WTC11 (cell line): ENCODE measurements at regions not wholly inside any gene's neighbourhood (a gene's known extent, or its start where the extent isn't known, plus 50 kb on each side); places are given as distances from the start of the nearest gene placed in this dataset.
"Not testable (repeated sequence)": the region's sequence is repeated elsewhere in the genome, so short reads cannot be mapped to it uniquely, and the experiment has no call there.

Experiments used
- ATAC-seq: fragments of 200-7000 bp; cut with Tn5 transposase; 2 replicates; pipeline ENCODE4 v1.10.0; 2021; ENCODE audit warnings: mild to moderate bottlenecking, moderate library complexity
- CTCF ChIA-PET: fragments of 300-600 bp; sonication (Branson Sonifier 250); formaldehyde crosslinking; loops from one replicate; lab custom pipeline; 2021; ENCODE audit warnings: antibody characterized with exemption; lab: Charles Lee
- POLR2A ChIA-PET: fragments of 350-600 bp; sonication (Branson Sonifier 250); formaldehyde crosslinking; loops from one replicate; lab custom pipeline; 2021; ENCODE audit warnings: antibody characterized with exemption; lab: Charles Lee
- DNase-seq: peaks from one replicate; pipeline ENCODE4 v3.0.0; 2021; ENCODE audit warnings: low spot score
- H3K27ac Mint-ChIP-seq: 2 replicates; pipeline ENCODE4 v1.8.0; 2021; ENCODE audit warnings: mixed read lengths
- H3K27me3 Mint-ChIP-seq: 2 replicates; pipeline ENCODE4 v1.8.0; 2021; ENCODE audit warnings: low read depth, mild to moderate bottlenecking, moderate library complexity, mixed read lengths
- H3K36me3 Mint-ChIP-seq: 2 replicates; pipeline ENCODE4 v1.8.0; 2021; ENCODE audit warnings: mixed read lengths
- H3K4me1 Mint-ChIP-seq: 2 replicates; pipeline ENCODE4 v1.8.0; 2022; ENCODE audit warnings: mixed read lengths
- H3K4me3 Mint-ChIP-seq: 2 replicates; pipeline ENCODE4 v1.8.0; 2021; ENCODE audit warnings: mild to moderate bottlenecking, moderate library complexity, mixed read lengths
- H3K9me3 Mint-ChIP-seq: 2 replicates; pipeline ENCODE4 v1.8.0; 2021; ENCODE audit warnings: mixed read lengths
- ELF4 ChIP-seq: sonication (generic); formaldehyde crosslinking; IDR thresholded peaks from 2 replicates; pipeline ENCODE4 v1.8.1; 2022; ENCODE audit warnings: low read depth, mild to moderate bottlenecking, moderate library complexity, missing genetic modification reagents
- ESRRA ChIP-seq: sonication (generic); formaldehyde crosslinking; IDR thresholded peaks from 2 replicates; pipeline ENCODE4 v1.8.1; 2022; ENCODE audit warnings: mild to moderate bottlenecking, missing genetic modification reagents, borderline replicate concordance
- ETV6 ChIP-seq: sonication (generic); formaldehyde crosslinking; IDR thresholded peaks from 2 replicates; pipeline ENCODE4 v1.8.1; 2022; ENCODE audit warnings: mild to moderate bottlenecking, missing genetic modification reagents
- GABPB1 ChIP-seq: sonication (generic); formaldehyde crosslinking; IDR thresholded peaks from 2 replicates; pipeline ENCODE4 v1.8.1; 2023; ENCODE audit warnings: mild to moderate bottlenecking, missing genetic modification reagents
- GRHL2 ChIP-seq: fragments of 250-450 bp; sonication (Bioruptor Pico); IDR thresholded peaks from 2 replicates; pipeline ENCODE4 v1.8.0; 2022; ENCODE audit warnings: mild to moderate bottlenecking, moderate library complexity; ENCODE audit not compliant: insufficient replicate concordance, severe bottlenecking
- HMGA2 ChIP-seq: fragments of 250-450 bp; sonication (Bioruptor Pico); IDR thresholded peaks from 2 replicates; pipeline ENCODE4 v1.4.0; 2021; ENCODE audit warnings: mild to moderate bottlenecking, moderate library complexity
- IRF2 ChIP-seq: sonication (generic); formaldehyde crosslinking; IDR thresholded peaks from 2 replicates; pipeline ENCODE4 v1.8.0; 2022; ENCODE audit warnings: low read depth, missing genetic modification reagents, borderline replicate concordance
- JUN ChIP-seq: sonication (generic); formaldehyde crosslinking; IDR thresholded peaks from 2 replicates; pipeline ENCODE4 v1.8.0; 2023; ENCODE audit warnings: mild to moderate bottlenecking, missing genetic modification reagents
- KAT7 ChIP-seq: sonication (generic); formaldehyde crosslinking; IDR thresholded peaks from 2 replicates; pipeline ENCODE4 v1.8.1; 2023; ENCODE audit warnings: missing genetic modification reagents, mild to moderate bottlenecking, borderline replicate concordance
- MYBL2 ChIP-seq: sonication (generic); formaldehyde crosslinking; IDR thresholded peaks from 2 replicates; pipeline ENCODE4 v1.8.1; 2023; ENCODE audit warnings: mild to moderate bottlenecking, moderate library complexity, missing genetic modification reagents
- NFATC4 ChIP-seq: fragments of 250-450 bp; sonication (Bioruptor Pico); IDR thresholded peaks from 2 replicates; pipeline ENCODE4 v1.9.0; 2021; ENCODE audit warnings: mild to moderate bottlenecking
- OVOL2 ChIP-seq: fragments of 250-450 bp; sonication (Bioruptor Pico); IDR thresholded peaks from 2 replicates; pipeline ENCODE4 v1.9.0; 2021; ENCODE audit warnings: mild to moderate bottlenecking, borderline replicate concordance
- SMAD4 ChIP-seq: sonication (generic); formaldehyde crosslinking; IDR thresholded peaks from 2 replicates; pipeline ENCODE4 v1.8.0; 2022; ENCODE audit warnings: mild to moderate bottlenecking, missing genetic modification reagents
- SP1 ChIP-seq: sonication (generic); formaldehyde crosslinking; conservative IDR thresholded peaks from 2 replicates; pipeline ENCODE4 v1.8.1; 2022; ENCODE audit warnings: missing genetic modification reagents
- TEAD1 ChIP-seq: sonication (generic); formaldehyde crosslinking; IDR thresholded peaks from 2 replicates; pipeline ENCODE4 v1.8.0; 2022; ENCODE audit warnings: mild to moderate bottlenecking, missing genetic modification reagents
- TEAD4 ChIP-seq: sonication (generic); formaldehyde crosslinking; IDR thresholded peaks from 2 replicates; pipeline ENCODE4 v1.8.0; 2022; ENCODE audit warnings: mild to moderate bottlenecking, missing genetic modification reagents
- ZNF138 ChIP-seq: sonication (generic); formaldehyde crosslinking; conservative IDR thresholded peaks from 2 replicates; pipeline ENCODE4 v1.8.1; 2022; ENCODE audit warnings: mild to moderate bottlenecking, moderate library complexity, missing genetic modification reagents
- ZNF317 ChIP-seq: sonication (generic); formaldehyde crosslinking; IDR thresholded peaks from 2 replicates; pipeline ENCODE4 v1.8.1; 2023; ENCODE audit warnings: low read depth, mild to moderate bottlenecking, moderate library complexity, missing genetic modification reagents, borderline replicate concordance
- ZNF423 ChIP-seq: fragments of 250-450 bp; sonication (Bioruptor Pico); IDR thresholded peaks from 2 replicates; pipeline ENCODE4 v2.1.2; 2022; ENCODE audit warnings: mild to moderate bottlenecking, moderate library complexity
- TF ChIP-seq, protein P1 (sequence below): sonication (generic); formaldehyde crosslinking; IDR thresholded peaks from 2 replicates; pipeline ENCODE4 v1.8.0; 2022; ENCODE audit warnings: mild to moderate bottlenecking, missing genetic modification reagents
- TF ChIP-seq, protein P2 (sequence below): sonication (generic); formaldehyde crosslinking; conservative IDR thresholded peaks from 2 replicates; pipeline ENCODE4 v1.8.1; 2022; ENCODE audit warnings: mild to moderate bottlenecking, missing genetic modification reagents
- TF ChIP-seq, protein P3 (sequence below): fragments of 250-450 bp; sonication (Bioruptor Pico); IDR thresholded peaks from 2 replicates; pipeline ENCODE4 v2.1.2; 2022; ENCODE audit warnings: mild to moderate bottlenecking, moderate library complexity

DNA sequence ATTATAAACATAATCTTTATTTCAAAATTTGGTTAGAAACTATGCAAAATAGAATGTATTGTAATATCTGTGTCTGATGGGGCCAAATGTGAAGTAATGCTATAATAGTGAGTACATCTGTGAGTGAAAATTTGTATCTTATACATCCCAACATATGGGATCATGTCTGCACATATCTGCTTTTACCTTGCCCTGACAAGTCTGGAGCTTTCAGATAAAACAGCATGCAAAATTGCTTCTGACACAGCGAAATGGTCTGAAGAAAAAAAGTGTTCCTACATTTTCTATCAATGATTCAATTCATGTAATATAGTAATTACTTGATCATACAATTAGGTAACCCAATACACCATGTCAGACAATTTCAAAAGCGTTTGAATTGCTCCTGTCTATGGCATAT lies 58.1 kb upstream of the P3H2 start:
- CTCF ChIA-PET = no interaction called here
- H3K9me3 Mint-ChIP-seq = peaks cover 9% of the 10 kb centered on the region
- H3K27ac Mint-ChIP-seq = no peak overlapping the region
- no peak for TF ChIP-seq HMGA2 (CRISPR knock-in tag)
- no peak for TF ChIP-seq MYBL2 (CRISPR knock-in tag)
- TF ChIP-seq ZNF423 = no peak
- TF ChIP-seq GRHL2 (CRISPR knock-in tag) = no peak
- no peak for TF ChIP-seq JUN (CRISPR knock-in tag)
- no peak for TF ChIP-seq GABPB1 (CRISPR knock-in tag)
- no peak for TF ChIP-seq ELF4 (CRISPR knock-in tag)
- TF ChIP-seq OVOL2 = no peak
- DNase-seq = no peak
- no peak overlapping the region for H3K4me3 Mint-ChIP-seq
- H3K36me3 Mint-ChIP-seq = no peaks in the 10 kb centered on the region
- POLR2A ChIA-PET = no interaction called here
- H3K4me1 Mint-ChIP-seq = peaks cover 19% of the 10 kb centered on the region
- ATAC-seq = no peak
- H3K27me3 Mint-ChIP-seq = no peaks in the 10 kb centered on the region

DNA sequence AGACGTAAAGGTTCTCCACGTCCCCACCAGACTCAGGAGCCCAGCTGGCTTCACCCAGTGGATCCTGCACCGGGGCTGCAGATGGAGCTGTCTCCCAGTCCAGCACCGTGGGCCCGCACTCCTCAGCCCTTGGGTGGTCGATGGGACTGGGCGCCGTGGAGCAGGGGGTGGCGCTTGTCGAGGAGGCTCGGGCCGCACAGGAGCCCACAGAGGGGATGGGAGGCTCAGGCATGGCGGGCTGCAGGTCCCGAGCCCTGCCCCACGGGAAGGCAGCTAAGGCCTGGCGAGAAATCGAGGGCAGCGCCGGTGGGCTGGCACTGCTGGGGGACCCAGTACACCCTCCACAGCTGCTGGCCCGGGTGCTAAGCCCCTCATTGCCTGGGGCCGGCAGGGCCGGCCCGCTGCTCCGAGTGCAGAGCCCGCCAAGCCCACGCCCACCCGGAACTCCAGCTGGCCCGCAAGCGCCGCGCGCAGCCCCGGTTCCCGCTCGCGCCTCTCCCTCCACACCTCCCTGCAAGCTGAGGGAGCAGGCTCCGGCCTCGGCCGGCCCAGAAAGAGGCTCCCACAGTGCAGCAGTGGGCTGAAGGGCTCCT lies 56.3 kb upstream of the P3H2 start:
- H3K27ac Mint-ChIP-seq, POLR2A ChIA-PET, H3K36me3 Mint-ChIP-seq, DNase-seq, H3K27me3 Mint-ChIP-seq, CTCF ChIA-PET, H3K4me3 Mint-ChIP-seq, ATAC-seq, H3K9me3 Mint-ChIP-seq: not testable (repeated sequence)
- peaks cover 11% of the 10 kb centered on the region for H3K4me1 Mint-ChIP-seq

DNA sequence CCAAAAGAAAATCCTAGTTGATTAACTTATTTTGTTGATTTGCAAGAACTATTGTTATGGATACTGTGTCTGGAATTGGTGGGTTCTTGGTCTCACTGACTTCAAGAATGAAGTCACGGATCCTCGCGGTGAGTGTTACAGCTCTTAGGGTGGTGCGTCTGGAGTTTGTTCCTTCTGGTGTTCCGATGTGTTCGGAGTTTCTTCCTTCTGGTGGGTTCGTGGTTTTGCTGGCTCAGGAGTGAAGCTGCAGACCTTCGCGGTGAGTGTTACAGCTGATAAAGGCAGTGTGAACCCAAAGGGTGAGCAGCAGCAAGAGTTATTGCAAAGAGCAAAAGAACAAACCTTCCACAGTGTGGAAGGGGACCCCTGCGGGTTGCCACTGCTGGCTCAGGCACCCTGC lies 55.4 kb upstream of the P3H2 start:
- POLR2A ChIA-PET, CTCF ChIA-PET, H3K4me3 Mint-ChIP-seq, ATAC-seq, DNase-seq, H3K27me3 Mint-ChIP-seq, H3K36me3 Mint-ChIP-seq: not testable (repeated sequence)
- Mint-ChIP-seq H3K9me3 (peaks cover 12% of the 10 kb centered on the region), H3K4me1 (peaks cover 11% of the 10 kb centered on the region), H3K27ac (peak overlapping the region; percentile 42; the same call in 1 of the 2 replicates)

DNA sequence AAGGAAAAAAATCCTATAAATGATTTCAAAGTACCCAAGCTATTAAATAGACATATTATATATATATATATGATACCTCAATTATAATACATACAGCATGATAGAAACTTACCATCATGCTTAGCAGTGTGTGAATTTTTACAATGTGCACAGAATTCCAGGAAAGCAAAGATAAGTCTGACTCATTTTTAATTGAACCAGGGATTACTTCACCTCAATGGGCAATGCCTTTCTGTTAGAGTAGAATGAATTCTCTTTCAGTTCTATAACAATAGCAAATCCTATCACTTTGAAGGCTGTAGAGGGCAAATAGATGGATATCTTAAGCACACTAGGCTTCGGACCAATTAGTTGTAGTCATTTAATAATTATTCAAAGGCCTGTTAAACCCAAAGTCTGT lies 54.8 kb upstream of the P3H2 start:
- ChIA-PET POLR2A (no interaction called here), CTCF (no interaction called here)
- DNase-seq (no peak), ATAC-seq (no peak)
- Mint-ChIP-seq H3K4me3 (no peak overlapping the region), H3K9me3 (peaks cover 15% of the 10 kb centered on the region), H3K36me3 (no peaks in the 10 kb centered on the region), H3K27me3 (no peaks in the 10 kb centered on the region), H3K4me1 (peaks cover 11% of the 10 kb centered on the region), H3K27ac (no peak overlapping the region)
- TF ChIP-seq KAT7 (CRISPR knock-in tag) (no peak), ZNF138 (CRISPR knock-in tag) (no peak), TEAD4 (CRISPR knock-in tag) (no peak), OVOL2 (no peak), ETV6 (no peak), NFATC4 (CRISPR knock-in tag) (no peak), SP1 (no peak), ZNF317 (no peak), SMAD4 (no peak), TEAD1 (CRISPR knock-in tag) (no peak), IRF2 (CRISPR knock-in tag) (no peak), ESRRA (no peak)
- TF ChIP-seq, protein P1, sequence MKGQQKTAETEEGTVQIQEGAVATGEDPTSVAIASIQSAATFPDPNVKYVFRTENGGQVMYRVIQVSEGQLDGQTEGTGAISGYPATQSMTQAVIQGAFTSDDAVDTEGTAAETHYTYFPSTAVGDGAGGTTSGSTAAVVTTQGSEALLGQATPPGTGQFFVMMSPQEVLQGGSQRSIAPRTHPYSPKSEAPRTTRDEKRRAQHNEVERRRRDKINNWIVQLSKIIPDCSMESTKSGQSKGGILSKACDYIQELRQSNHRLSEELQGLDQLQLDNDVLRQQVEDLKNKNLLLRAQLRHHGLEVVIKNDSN (CRISPR knock-in tag) = no peak
- TF ChIP-seq, protein P2, sequence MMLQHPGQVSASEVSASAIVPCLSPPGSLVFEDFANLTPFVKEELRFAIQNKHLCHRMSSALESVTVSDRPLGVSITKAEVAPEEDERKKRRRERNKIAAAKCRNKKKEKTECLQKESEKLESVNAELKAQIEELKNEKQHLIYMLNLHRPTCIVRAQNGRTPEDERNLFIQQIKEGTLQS (CRISPR knock-in tag) = no peak
- TF ChIP-seq, protein P3, sequence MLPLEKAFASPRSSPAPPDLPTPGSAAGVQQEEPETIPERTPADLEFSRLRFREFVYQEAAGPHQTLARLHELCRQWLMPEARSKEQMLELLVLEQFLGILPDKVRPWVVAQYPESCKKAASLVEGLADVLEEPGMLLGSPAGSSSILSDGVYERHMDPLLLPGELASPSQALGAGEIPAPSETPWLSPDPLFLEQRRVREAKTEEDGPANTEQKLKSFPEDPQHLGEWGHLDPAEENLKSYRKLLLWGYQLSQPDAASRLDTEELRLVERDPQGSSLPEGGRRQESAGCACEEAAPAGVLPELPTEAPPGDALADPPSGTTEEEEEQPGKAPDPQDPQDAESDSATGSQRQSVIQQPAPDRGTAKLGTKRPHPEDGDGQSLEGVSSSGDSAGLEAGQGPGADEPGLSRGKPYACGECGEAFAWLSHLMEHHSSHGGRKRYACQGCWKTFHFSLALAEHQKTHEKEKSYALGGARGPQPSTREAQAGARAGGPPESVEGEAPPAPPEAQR = no peak
- TF ChIP-seq, all 79 proteins: peak for 0
